ENCODE measurements at regions not wholly inside any gene's neighbourhood (a gene's known extent, or its start where the extent isn't known, plus 50 kb on each side); places are given as distances from the start of the nearest gene placed in this dataset.

GRCh38 chr15:87686841-87687522 is 569.6 kb downstream of the NTRK3 start:
- H3K4me3 ChIP-seq (replicated peaks; ENCODE audit: low read depth, low read length), result no peak overlapping the region
- DNase-seq (ENCODE audit: extremely low read depth, low read depth), result no peak
- TF ChIP-seq CTCF (IDR thresholded peaks at IDR 0.05; ENCODE audit: low read depth, low read length, missing control alignments), result no peak

DNA sequence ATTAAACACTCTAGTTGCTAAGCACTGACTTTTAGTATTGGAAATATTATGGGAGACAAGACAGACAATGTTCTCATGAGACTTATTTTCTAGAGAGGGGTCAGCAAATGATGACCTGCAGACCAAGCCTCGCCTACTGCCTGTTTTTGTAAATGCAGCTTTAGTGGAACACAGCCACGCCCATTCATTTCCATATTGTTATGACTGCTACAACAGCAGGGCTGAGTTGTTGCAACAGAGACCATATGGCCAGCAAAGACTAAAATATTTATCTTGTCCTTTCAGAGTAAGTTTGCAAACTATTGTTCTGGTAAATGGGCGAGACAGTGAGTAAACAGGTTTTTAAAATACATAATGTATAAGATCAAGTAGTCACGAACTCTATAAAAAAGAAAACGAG is 570.2 kb downstream of the NTRK3 start:
- no peak for DNase-seq (ENCODE audit: extremely low read depth, low read depth)
- no peak for TF ChIP-seq CTCF (IDR thresholded peaks at IDR 0.05; ENCODE audit: low read depth, low read length, missing control alignments)

DNA sequence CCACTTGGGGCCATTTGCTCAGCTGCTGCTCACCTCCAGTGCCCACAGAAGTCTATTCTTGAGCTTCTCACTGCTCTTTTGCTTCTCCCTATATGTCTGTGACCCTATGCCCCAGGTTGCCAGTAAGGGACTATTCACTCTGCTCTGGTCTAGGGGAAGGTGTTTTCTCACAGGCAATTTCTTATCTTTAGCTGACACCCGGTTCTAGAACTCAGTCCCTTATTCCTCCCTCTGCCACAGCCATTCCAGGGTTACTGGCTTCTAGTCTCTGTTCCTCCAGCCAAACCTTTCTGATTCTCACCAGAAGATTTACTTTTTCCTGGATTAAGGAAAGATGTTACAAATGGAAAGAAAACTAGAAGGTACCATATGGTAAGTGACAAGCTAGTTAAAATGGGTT is 574.0 kb downstream of the NTRK3 start:
- no peak for TF ChIP-seq CTCF (IDR thresholded peaks at IDR 0.05; ENCODE audit: low read depth, low read length, missing control alignments)
- DNase-seq (ENCODE audit: extremely low read depth, low read depth), result no peak

More for the DNA sequence above, 570.2 kb downstream of the NTRK3 start:
- no peak overlapping the region for H3K4me3 ChIP-seq (replicated peaks; ENCODE audit: low read depth, low read length)

GRCh38 chr15:87681104-87681503 is 575.4 kb downstream of the NTRK3 start:
- H3K4me3 ChIP-seq (replicated peaks; ENCODE audit: low read depth, low read length), result no peak overlapping the region
- no peak for TF ChIP-seq CTCF (IDR thresholded peaks at IDR 0.05; ENCODE audit: low read depth, low read length, missing control alignments)
- no peak for DNase-seq (ENCODE audit: extremely low read depth, low read depth)

More for the DNA sequence above, 574.0 kb downstream of the NTRK3 start:
- H3K4me3 ChIP-seq (replicated peaks; ENCODE audit: low read depth, low read length), result no peak overlapping the region

GRCh38 chr15:87680208-87680607 is 576.3 kb downstream of the NTRK3 start:
- DNase-seq (ENCODE audit: extremely low read depth, low read depth), result no peak
- TF ChIP-seq CTCF (IDR thresholded peaks at IDR 0.05; ENCODE audit: low read depth, low read length, missing control alignments), result no peak

DNA sequence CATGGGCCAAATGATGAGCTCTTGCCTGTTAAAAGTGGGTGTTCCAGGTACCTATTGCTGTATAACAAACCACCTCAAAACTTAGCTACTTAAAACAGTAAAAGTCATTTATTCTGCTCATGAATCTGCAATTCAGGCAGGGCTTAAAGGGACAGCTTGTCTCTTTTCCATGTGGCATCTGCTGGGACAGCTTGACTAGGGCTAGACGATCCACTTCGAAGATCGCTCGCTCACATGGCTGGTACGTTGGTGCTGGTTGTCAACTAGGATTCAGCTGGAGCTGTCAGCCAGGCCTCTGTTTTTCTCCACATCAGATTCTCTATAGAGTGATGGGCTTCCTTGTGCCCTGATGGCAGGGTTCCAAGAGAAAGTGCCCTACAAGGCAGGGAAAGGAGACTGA is 581.3 kb downstream of the NTRK3 start:
- H3K4me3 ChIP-seq (replicated peaks; ENCODE audit: low read depth, low read length), result no peak overlapping the region
- DNase-seq (ENCODE audit: extremely low read depth, low read depth), result no peak
- no peak for TF ChIP-seq CTCF (IDR thresholded peaks at IDR 0.05; ENCODE audit: low read depth, low read length, missing control alignments)

More at GRCh38 chr15:87680208-87680607, 576.3 kb downstream of the NTRK3 start:
- no peak overlapping the region for H3K4me3 ChIP-seq (replicated peaks; ENCODE audit: low read depth, low read length)
